H1 (cell line): ENCODE measurements at regions not wholly inside any gene's neighbourhood (a gene's known extent, or its start where the extent isn't known, plus 50 kb on each side); places are given as distances from the start of the nearest gene placed in this dataset.

Experiments used
- CTCF ChIA-PET: fragments of 300-600 bp; sonication (Branson Sonifier 250); formaldehyde crosslinking; loops from one replicate; lab custom pipeline; 2021; ENCODE audit not compliant: partially characterized antibody; lab: Charles Lee
- POLR2A ChIA-PET: fragments of 300-600 bp; sonication (Branson Sonifier 250); formaldehyde crosslinking; loops from one replicate; lab custom pipeline; 2021; ENCODE audit warnings: inconsistent platforms; ENCODE audit not compliant: partially characterized antibody; lab: Charles Lee
- DNase-seq, 2 experiments: peaks; one replicate each; pipeline versions ENCODE4 v3.0.0 to v3.0.0-alpha.2; 2010 to 2022; ENCODE audit warnings: low spot score in 2 of 2, low read depth in 1 of 2, mixed read lengths in 1 of 2
- FAIRE-seq: peaks from 2 replicates; lab custom pipeline; 2011; peaks lifted over from hg19 to GRCh38; lab: Jason Lieb, UNC
- H2AFZ ChIP-seq: 2 replicates; pipeline ENCODE4 v1.8.1; 2012; ENCODE audit warnings: low read length, inconsistent platforms
- H2AK5ac ChIP-seq: 2 replicates; pipeline ENCODE4 v1.6.1; 2013; ENCODE audit warnings: low read depth, low read length
- H2BK120ac ChIP-seq: replicated peaks from 2 replicates; pipeline ENCODE3; 2013; ENCODE audit warnings: low read depth, low read length, inconsistent platforms
- H2BK12ac ChIP-seq: 2 replicates; pipeline ENCODE4 v1.6.1; 2013; ENCODE audit warnings: low read depth, low read length
- H2BK15ac ChIP-seq: 2 replicates; pipeline ENCODE4 v1.6.1; 2013; ENCODE audit warnings: low read length
- H2BK20ac ChIP-seq: 2 replicates; pipeline ENCODE4 v1.6.1; 2013; ENCODE audit warnings: low read length
- H2BK5ac ChIP-seq: 2 replicates; pipeline ENCODE4 v1.6.1; 2013; ENCODE audit warnings: low read depth, low read length
- H3K14ac ChIP-seq: 2 replicates; pipeline ENCODE4 v1.6.1; 2013; ENCODE audit warnings: inconsistent platforms; ENCODE audit not compliant: insufficient read length
- H3K18ac ChIP-seq: 2 replicates; pipeline ENCODE4 v1.6.1; 2013; ENCODE audit warnings: low read length; ENCODE audit errors: extremely low read depth
- H3K23ac ChIP-seq: 2 replicates; pipeline ENCODE4 v1.6.1; 2013; ENCODE audit warnings: inconsistent platforms; ENCODE audit not compliant: insufficient read length
- H3K23me2 ChIP-seq: 2 replicates; pipeline ENCODE4 v1.6.1; 2013; ENCODE audit warnings: low read depth, low read length
- H3K27ac ChIP-seq: 2 replicates; pipeline ENCODE4 v1.6.1; 2011; ENCODE audit warnings: low read depth, low read length, inconsistent platforms
- H3K27me3 ChIP-seq, 4 experiments: replicated peaks in 1 of 4; 1 replicate in 1 of 4; 2 replicates in 3 of 4; pipeline versions ENCODE4 v1.6.1 to v1.8.1; 2011 to 2013; ENCODE audit warnings: low read length in 3 of 4, mild to moderate bottlenecking in 3 of 4, inconsistent platforms in 2 of 4, mixed read lengths in 2 of 4, moderate library complexity in 1 of 4; ENCODE audit not compliant: control insufficient read depth in 3 of 4, insufficient read depth in 3 of 4; ENCODE audit errors: extremely low read depth in 1 of 4
- H3K36me3 ChIP-seq, 4 experiments: 2 replicates each; pipeline versions ENCODE4 v1.6.1 to v1.8.1; 2011 to 2013; ENCODE audit warnings: mild to moderate bottlenecking in 4 of 4, low read length in 3 of 4, moderate library complexity in 2 of 4, control low read depth in 1 of 4, inconsistent platforms in 1 of 4; ENCODE audit not compliant: insufficient read depth in 4 of 4, control insufficient read depth in 2 of 4
- H3K4ac ChIP-seq: replicated peaks from 2 replicates; pipeline ENCODE3; 2013; ENCODE audit warnings: low read length, low read depth, mixed read lengths, inconsistent platforms; ENCODE audit not compliant: insufficient read length
- H3K4me1 ChIP-seq, 4 experiments: replicated peaks in 1 of 4; 1 replicate in 1 of 4; 2 replicates in 3 of 4; pipeline versions ENCODE4 v1.6.1 to v1.8.1; 2011 to 2013; ENCODE audit warnings: low read length in 3 of 4, inconsistent platforms in 2 of 4, mixed read lengths in 1 of 4; ENCODE audit not compliant: insufficient read depth in 4 of 4, control insufficient read depth in 3 of 4
- H3K4me2 ChIP-seq, 2 experiments: 2 replicates each; pipeline versions ENCODE4 v1.6.1 to v1.8.1; 2011 to 2013; ENCODE audit warnings: low read depth in 2 of 2, low read length in 2 of 2, control low read depth in 1 of 2, inconsistent platforms in 1 of 2, mild to moderate bottlenecking in 1 of 2; ENCODE audit not compliant: insufficient read depth in 1 of 2
- H3K4me3 ChIP-seq, 4 experiments: fragments of 200-600, 300-600 bp in 1 of 4; sonication (generic), shearing (Covaris generic), sonication (Bioruptor Twin) in 1 of 4; 2 replicates each; pipeline versions ENCODE4 v1.5.1 to v1.8.1; 2011 to 2016; ENCODE audit warnings: low read length in 4 of 4, low read depth in 3 of 4, control low read depth in 2 of 4, inconsistent platforms in 2 of 4, mild to moderate bottlenecking in 2 of 4, mixed read lengths in 1 of 4, moderate library complexity in 1 of 4; ENCODE audit not compliant: insufficient read depth in 2 of 4; ENCODE audit errors: extremely low read depth in 1 of 4
- H3K56ac ChIP-seq: replicated peaks from 2 replicates; pipeline ENCODE3; 2013; ENCODE audit warnings: low read depth, mild to moderate bottlenecking, mixed read lengths, low read length, inconsistent platforms; ENCODE audit not compliant: insufficient read length
- H3K79me1 ChIP-seq: 2 replicates; pipeline ENCODE4 v1.6.1; 2013; ENCODE audit warnings: low read depth, low read length, control low read depth
- H3K79me2 ChIP-seq, 2 experiments: 2 replicates each; pipeline versions ENCODE4 v1.6.1 to v1.8.1; 2012 to 2013; ENCODE audit warnings: low read length in 2 of 2, mild to moderate bottlenecking in 2 of 2, inconsistent platforms in 1 of 2; ENCODE audit not compliant: insufficient read depth in 2 of 2, control insufficient read depth in 1 of 2
- H3K9ac ChIP-seq, 4 experiments: replicated peaks in 1 of 4; 1 replicate in 1 of 4; 2 replicates in 3 of 4; pipeline versions ENCODE4 v1.6.1 to v1.8.1; 2011 to 2013; ENCODE audit warnings: low read depth in 3 of 4, low read length in 3 of 4, control low read depth in 2 of 4, mild to moderate bottlenecking in 2 of 4, moderate library complexity in 2 of 4, inconsistent platforms in 1 of 4; ENCODE audit errors: extremely low read depth in 1 of 4
- H3K9me3 ChIP-seq, 2 experiments: 2 replicates each; pipeline versions ENCODE4 v1.6.1 to v1.8.1; 2012 to 2013; ENCODE audit warnings: mild to moderate bottlenecking in 2 of 2, moderate library complexity in 2 of 2, control low read depth in 1 of 2, inconsistent platforms in 1 of 2, low read depth in 1 of 2, low read length in 1 of 2, mixed read lengths in 1 of 2; ENCODE audit not compliant: insufficient read depth in 2 of 2
- H4K20me1 ChIP-seq, 2 experiments: replicated peaks in 1 of 2; 2 replicates each; pipeline versions ENCODE3 to v1.8.1; 2011 to 2013; ENCODE audit warnings: inconsistent platforms in 2 of 2, low read length in 2 of 2, mild to moderate bottlenecking in 1 of 2; ENCODE audit not compliant: insufficient read depth in 2 of 2, control insufficient read depth in 1 of 2
- H4K5ac ChIP-seq: 2 replicates; pipeline ENCODE4 v1.6.1; 2013; ENCODE audit warnings: low read length, low read depth, mixed read lengths, inconsistent platforms; ENCODE audit not compliant: insufficient read length
- H4K8ac ChIP-seq: 2 replicates; pipeline ENCODE4 v1.8.0; 2013; ENCODE audit warnings: mild to moderate bottlenecking, moderate library complexity, low read length, inconsistent platforms; ENCODE audit not compliant: insufficient read depth; ENCODE audit errors: extremely low read depth
- H4K91ac ChIP-seq: replicated peaks from 2 replicates; pipeline ENCODE3; 2013; ENCODE audit warnings: low read length, mixed read lengths, inconsistent platforms; ENCODE audit not compliant: insufficient read length
- CHD2 ChIP-seq: IDR thresholded peaks from 2 replicates; pipeline ENCODE4 v1.6.1; 2012; ENCODE audit warnings: low read length, improper control_type of control experiment
- EZH2 ChIP-seq: fragments of 200-600 bp; sonication (generic); IDR thresholded peaks from 2 replicates; pipeline ENCODE4 v1.7.1; 2012; ENCODE audit warnings: low read depth, mild to moderate bottlenecking, moderate library complexity, low read length, inconsistent platforms; ENCODE audit not compliant: severe bottlenecking
- FOSL1 ChIP-seq: IDR thresholded peaks from 2 replicates; pipeline ENCODE4 v1.6.1; 2011; ENCODE audit warnings: mild to moderate bottlenecking, low read depth, low read length, moderate library complexity; ENCODE audit not compliant: insufficient read depth
- RAD21 ChIP-seq, 2 experiments: IDR thresholded peaks in 1 of 2; conservative IDR thresholded peaks in 1 of 2; 2 replicates each; pipeline ENCODE4 v1.6.1; 2011; ENCODE audit warnings: low read depth in 2 of 2, low read length in 2 of 2, improper control_type of control experiment in 1 of 2, inconsistent platforms in 1 of 2, mild to moderate bottlenecking in 1 of 2, moderate library complexity in 1 of 2
- SP4 ChIP-seq: IDR thresholded peaks from 2 replicates; pipeline ENCODE4 v1.6.1; 2012; ENCODE audit warnings: low read length, inconsistent platforms
- YY1 ChIP-seq: IDR thresholded peaks from 2 replicates; pipeline ENCODE4 v1.6.1; 2011; ENCODE audit warnings: low read depth, mild to moderate bottlenecking, low read length

DNA sequence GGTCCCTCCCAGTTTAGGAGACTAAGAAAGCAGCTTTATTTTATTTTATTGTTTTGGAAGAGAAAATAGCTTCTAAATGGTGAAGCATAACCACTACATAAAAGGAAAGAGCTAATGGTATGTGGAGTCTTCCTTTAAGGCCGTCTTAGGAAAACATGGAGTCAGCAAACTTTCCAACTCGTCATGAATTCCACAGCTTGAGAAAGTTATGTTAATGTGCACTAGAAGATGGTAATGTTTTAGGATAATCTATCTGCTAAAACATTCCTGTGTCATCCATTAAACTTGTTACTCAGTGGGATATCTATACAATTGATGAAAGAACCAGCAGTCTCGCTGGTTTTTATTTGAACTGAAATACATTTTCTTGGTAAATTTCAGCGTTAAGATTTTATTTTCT is 448.4 kb upstream of the SEL1L start (continued):
- no peak for TF ChIP-seq EZH2

DNA sequence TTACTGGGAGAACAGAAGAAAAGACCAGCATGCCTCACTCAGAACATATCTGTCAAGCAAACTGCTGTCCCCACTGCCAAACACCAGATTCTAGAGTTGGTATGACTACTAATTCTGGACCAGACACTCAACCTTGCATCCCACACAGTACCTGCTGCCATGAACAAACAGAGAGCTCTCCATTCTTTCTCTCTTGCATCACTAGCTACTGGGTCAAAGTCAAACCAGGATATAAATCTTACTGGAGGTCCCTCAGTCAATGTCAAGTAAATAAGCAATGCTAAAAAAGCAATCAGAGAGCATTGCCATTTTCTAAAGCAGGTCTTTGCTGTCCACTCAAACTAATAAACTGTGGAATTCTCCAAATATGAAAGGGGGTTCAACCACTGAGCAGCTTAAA is 452.4 kb upstream of the SEL1L start:
- H3K4me3 ChIP-seq: no peak overlapping the region
- H2BK12ac ChIP-seq: no peak overlapping the region
- H4K91ac ChIP-seq: no peak overlapping the region
- H2BK5ac ChIP-seq: no peak overlapping the region
- ChIA-PET CTCF (interaction anchor here (2.2 kb wide), 1 partner anchor 59 kb away, joined by 10 read pairs; no protein-coding TSS in a partner anchor), POLR2A (no interaction called here)
- TF ChIP-seq CHD2: no peak
- TF ChIP-seq YY1: no peak
- TF ChIP-seq RAD21 (IDR thresholded peaks at IDR 0.05 in 1 of 2, conservative IDR thresholded peaks at IDR 0.05 in 1 of 2; ENCODE audit: low read depth in 2 of 2, low read length in 2 of 2): no peak
- no peak for TF ChIP-seq SP4
- no peak for TF ChIP-seq FOSL1
- no peak overlapping the region for H3K14ac ChIP-seq
- H3K79me2 ChIP-seq: no peaks in the 10 kb centered on the region
- H2BK120ac ChIP-seq: no peak overlapping the region
- H3K23ac ChIP-seq: no peak overlapping the region
- DNase-seq (no peak), FAIRE-seq (no peak)
- no peak overlapping the region for H3K18ac ChIP-seq
- no peak overlapping the region for H2AK5ac ChIP-seq
- H3K27me3 ChIP-seq: peaks cover 0 to 1% (median 0%) of the 10 kb centered on the region in 4 experiments; a peak in 1 of 7 replicates
- H4K20me1 ChIP-seq: no peaks in the 10 kb centered on the region
- H3K9me3 ChIP-seq: no peaks in the 10 kb centered on the region
- no peak overlapping the region for H2BK15ac ChIP-seq
- H3K56ac ChIP-seq: no peak overlapping the region
- H2BK20ac ChIP-seq: no peak overlapping the region
- H3K9ac ChIP-seq: no peak overlapping the region
- H3K4ac ChIP-seq: no peak overlapping the region
- H3K36me3 ChIP-seq: no peaks in the 10 kb centered on the region
- no peaks in the 10 kb centered on the region for H3K23me2 ChIP-seq
- no peak overlapping the region for H3K4me2 ChIP-seq
- no peak overlapping the region for H4K5ac ChIP-seq
- no peak overlapping the region for H2AFZ ChIP-seq
- no peak overlapping the region for H4K8ac ChIP-seq
- H3K27ac ChIP-seq: no peak overlapping the region
- H3K4me1 ChIP-seq: no peaks in the 10 kb centered on the region
- no peaks in the 10 kb centered on the region for H3K79me1 ChIP-seq
